ENCODE measurements at regions not wholly inside any gene's neighbourhood (a gene's known extent, or its start where the extent isn't known, plus 50 kb on each side); places are given as distances from the start of the nearest gene placed in this dataset.

- Histone ChIP-seq H3F3A (ENCODE audit: low read depth) (no peaks in the 10 kb centered on the region), H3K9me3 (ENCODE audit: low read depth) (no peaks in the 10 kb centered on the region), H3K79me2 (ENCODE audit: low read depth) (no peaks in the 10 kb centered on the region), H3K4me2 (no peak overlapping the region), H3K9ac (no peak overlapping the region), H3K27me3 (no peaks in the 10 kb centered on the region), H3K4me3 (no peak overlapping the region), H2AFZ (replicated peaks) (peak overlapping the region; percentile 81), H3K27ac (no peak overlapping the region), H3K36me3 (no peaks in the 10 kb centered on the region), H3K4me1 (no peaks in the 10 kb centered on the region), H4K20me1 (ENCODE audit: low read depth) (no peaks in the 10 kb centered on the region)
- TF ChIP-seq EZH2 (IDR thresholded peaks at IDR 0.05) (no peak), CTCF (IDR thresholded peaks at IDR 0.05) (no peak), EZH2phosphoT487 (IDR thresholded peaks at IDR 0.05) (no peak)
- Mint-ChIP-seq H3K27me3 (ENCODE audit: insufficient read depth, low read depth) (peaks cover 2% of the 10 kb centered on the region), H3K36me3 (no peaks in the 10 kb centered on the region), H3K4me1 (no peaks in the 10 kb centered on the region), H3K27ac (no peak overlapping the region), H3K9me3 (peaks cover 22% of the 10 kb centered on the region), H3K4me3 (no peak overlapping the region)
- no peak for DNase-seq (ENCODE audit: low spot score)
These were observed 626.4 kb upstream of the MMS22L start for GRCh38 chr6:97909380-97909779.

GRCh38 chr6:97913721-97914120 is 630.7 kb upstream of the MMS22L start:
- Histone ChIP-seq H3K27me3 (no peaks in the 10 kb centered on the region), H4K20me1 (ENCODE audit: low read depth) (no peaks in the 10 kb centered on the region), H3K79me2 (ENCODE audit: low read depth) (no peaks in the 10 kb centered on the region), H3K9me3 (ENCODE audit: low read depth) (no peaks in the 10 kb centered on the region), H3K27ac (no peak overlapping the region), H3K36me3 (no peaks in the 10 kb centered on the region), H3K9ac (no peak overlapping the region), H2AFZ (replicated peaks) (no peak overlapping the region), H3F3A (ENCODE audit: low read depth) (peaks cover 12% of the 10 kb centered on the region), H3K4me3 (no peak overlapping the region), H3K4me2 (no peak overlapping the region), H3K4me1 (peaks cover 23% of the 10 kb centered on the region)
- DNase-seq (ENCODE audit: low spot score): no peak
- Mint-ChIP-seq H3K27me3 (ENCODE audit: insufficient read depth, low read depth) (no peaks in the 10 kb centered on the region), H3K4me1 (peaks cover 18% of the 10 kb centered on the region), H3K27ac (no peak overlapping the region), H3K36me3 (no peaks in the 10 kb centered on the region), H3K9me3 (no peaks in the 10 kb centered on the region), H3K4me3 (no peak overlapping the region)
- TF ChIP-seq EZH2phosphoT487 (IDR thresholded peaks at IDR 0.05): no peak
- no peak for TF ChIP-seq EZH2 (IDR thresholded peaks at IDR 0.05)
- TF ChIP-seq CTCF (IDR thresholded peaks at IDR 0.05): no peak

GRCh38 chr6:97914912-97915311 is 631.9 kb upstream of the MMS22L start:
- Mint-ChIP-seq H3K36me3 (no peaks in the 10 kb centered on the region), H3K27ac (no peak overlapping the region), H3K9me3 (no peaks in the 10 kb centered on the region), H3K27me3 (ENCODE audit: insufficient read depth, low read depth) (no peaks in the 10 kb centered on the region), H3K4me3 (no peak overlapping the region), H3K4me1 (peaks cover 28% of the 10 kb centered on the region)
- Histone ChIP-seq H3K4me1 (peaks cover 29% of the 10 kb centered on the region), H4K20me1 (ENCODE audit: low read depth) (no peaks in the 10 kb centered on the region), H3K36me3 (no peaks in the 10 kb centered on the region), H3K9me3 (ENCODE audit: low read depth) (no peaks in the 10 kb centered on the region), H3F3A (ENCODE audit: low read depth) (peaks cover 12% of the 10 kb centered on the region), H3K27me3 (no peaks in the 10 kb centered on the region), H2AFZ (replicated peaks) (no peak overlapping the region), H3K4me3 (no peak overlapping the region), H3K27ac (no peak overlapping the region), H3K4me2 (no peak overlapping the region), H3K9ac (no peak overlapping the region), H3K79me2 (ENCODE audit: low read depth) (no peaks in the 10 kb centered on the region)
- no peak for DNase-seq (ENCODE audit: low spot score)
- TF ChIP-seq EZH2phosphoT487 (IDR thresholded peaks at IDR 0.05) (no peak), EZH2 (IDR thresholded peaks at IDR 0.05) (no peak), CTCF (IDR thresholded peaks at IDR 0.05) (no peak)

All from neural progenitor cell (in vitro differentiated cells).